NCI-H526 treated with DMSO at 0.1 percent for 48 hours (cell line): ENCODE measurements at regions not wholly inside any gene's neighbourhood (a gene's known extent, or its start where the extent isn't known, plus 50 kb on each side); places are given as distances from the start of the nearest gene placed in this dataset.
A peak's percentile ranks its signal among the peaks of the same experiment; 100 is the strongest.
"Not testable (repeated sequence)": the region's sequence is repeated elsewhere in the genome, so short reads cannot be mapped to it uniquely, and the experiment has no call there.

ENCODE experiments used
- DNase-seq: peaks from one replicate; lab custom pipeline; 2025; lab: John Stamatoyannopoulos, UW

GRCh38 chr19:30066781-30067759, 125.0 kb downstream of the URI1 start:
- DNase-seq = no peak

- not testable (repeated sequence) for DNase-seq
These were observed 126.0 kb downstream of the URI1 start for GRCh38 chr19:30067956-30068506.

GRCh38 chr19:30068528-30069395, 126.7 kb downstream of the URI1 start:
- no peak for DNase-seq

- peak; percentile 50 for DNase-seq
These were observed 127.6 kb downstream of the URI1 start for GRCh38 chr19:30069535-30070197.

GRCh38 chr19:30070198-30070967, 128.3 kb downstream of the URI1 start:
- no peak for DNase-seq

GRCh38 chr19:30070968-30071632, 129.1 kb downstream of the URI1 start:
- peak; percentile 69 for DNase-seq

- no peak for DNase-seq
These were observed 129.8 kb downstream of the URI1 start for GRCh38 chr19:30071871-30072270.

- DNase-seq = no peak
These were observed 131.3 kb downstream of the URI1 start for GRCh38 chr19:30073152-30074000.

GRCh38 chr19:30074096-30074495, 132.1 kb downstream of the URI1 start:
- DNase-seq = no peak

GRCh38 chr19:30074741-30075715, 133.0 kb downstream of the URI1 start:
- no peak for DNase-seq

- no peak for DNase-seq
These were observed 134.1 kb downstream of the URI1 start for GRCh38 chr19:30076101-30076551.

GRCh38 chr19:30076751-30077670, 135.0 kb downstream of the URI1 start:
- DNase-seq = no peak

- no peak for DNase-seq
These were observed 135.9 kb downstream of the URI1 start for GRCh38 chr19:30077851-30078355.

- DNase-seq = no peak
These were observed 136.4 kb downstream of the URI1 start for GRCh38 chr19:30078381-30078910.

- DNase-seq = no peak
These were observed 137.2 kb downstream of the URI1 start for GRCh38 chr19:30079200-30079599.

GRCh38 chr19:30082168-30082567, 140.1 kb downstream of the URI1 start:
- no peak for DNase-seq

GRCh38 chr19:30082611-30083010, 140.6 kb downstream of the URI1 start:
- no peak for DNase-seq
